ENCODE measurements at regions not wholly inside any gene's neighbourhood (a gene's known extent, or its start where the extent isn't known, plus 50 kb on each side); places are given as distances from the start of the nearest gene placed in this dataset.

GRCh38 chr11:97419729-97420128, 1029.9 kb downstream of the JRKL start:
- H3K9me3 ChIP-seq = no peaks in the 10 kb centered on the region
- no peaks in the 10 kb centered on the region for H3K36me3 ChIP-seq
- no peak overlapping the region for H3K4me3 ChIP-seq
- no peaks in the 10 kb centered on the region for H3K27me3 ChIP-seq
- intact Hi-C loops (cut with DNase I) = no loop called here
- TF ChIP-seq POLR2AphosphoS5 (IDR thresholded peaks at IDR 0.05) (no peak), EP300 (IDR thresholded peaks at IDR 0.05) (no peak), POLR2A (IDR thresholded peaks at IDR 0.05) (no peak), CTCF (IDR thresholded peaks at IDR 0.05) (no peak)
- H3K4me1 ChIP-seq = no peaks in the 10 kb centered on the region
- no peak for DNase-seq
- H3K27ac ChIP-seq = no peak overlapping the region

GRCh38 chr11:97428247-97428790, 1038.5 kb downstream of the JRKL start:
- DNase-seq = no peak
- intact Hi-C loops (cut with DNase I) = no loop called here
- Histone ChIP-seq H3K36me3 (no peaks in the 10 kb centered on the region), H3K9me3 (no peaks in the 10 kb centered on the region), H3K4me3 (no peak overlapping the region), H3K4me1 (no peaks in the 10 kb centered on the region), H3K27me3 (no peaks in the 10 kb centered on the region), H3K27ac (no peak overlapping the region)
- TF ChIP-seq POLR2A (IDR thresholded peaks at IDR 0.05) = no peak
- TF ChIP-seq EP300 (IDR thresholded peaks at IDR 0.05) = no peak
- TF ChIP-seq POLR2AphosphoS5 (IDR thresholded peaks at IDR 0.05) = no peak
- TF ChIP-seq CTCF (IDR thresholded peaks at IDR 0.05) = no peak
- 71 to 92% methylated on average over 2 of the region's 2 CpGs for WGBS, 2 donors

- Histone ChIP-seq H3K27ac (no peak overlapping the region), H3K4me1 (no peaks in the 10 kb centered on the region), H3K36me3 (no peaks in the 10 kb centered on the region), H3K27me3 (no peaks in the 10 kb centered on the region), H3K9me3 (no peaks in the 10 kb centered on the region), H3K4me3 (no peak overlapping the region)
- no peak for DNase-seq
- WGBS, 2 donors = 29 to 35% methylated on average over 3 of the region's 3 CpGs
- TF ChIP-seq EP300 (IDR thresholded peaks at IDR 0.05) (no peak), CTCF (IDR thresholded peaks at IDR 0.05) (no peak), POLR2AphosphoS5 (IDR thresholded peaks at IDR 0.05) (no peak), POLR2A (IDR thresholded peaks at IDR 0.05) (no peak)
- intact Hi-C loops (cut with DNase I) = no loop called here
Observed at GRCh38 chr11:97430877-97431276, 1041.1 kb downstream of the JRKL start.

- TF ChIP-seq POLR2AphosphoS5 (IDR thresholded peaks at IDR 0.05) = no peak
- no peak overlapping the region for H3K27ac ChIP-seq
- no peaks in the 10 kb centered on the region for H3K36me3 ChIP-seq
- H3K27me3 ChIP-seq = no peaks in the 10 kb centered on the region
- WGBS, 2 donors = 70 to 73% methylated on average over 1 of the region's 1 CpG
- DNase-seq = no peak
- H3K9me3 ChIP-seq = no peaks in the 10 kb centered on the region
- H3K4me3 ChIP-seq = no peak overlapping the region
- no peaks in the 10 kb centered on the region for H3K4me1 ChIP-seq
- intact Hi-C loops (cut with DNase I) = no loop called here
Observed at GRCh38 chr11:97432926-97433325, 1043.1 kb downstream of the JRKL start.

GRCh38 chr11:97445561-97445960, 1055.7 kb downstream of the JRKL start:
- Histone ChIP-seq H3K4me3 (no peak overlapping the region), H3K36me3 (no peaks in the 10 kb centered on the region), H3K4me1 (no peaks in the 10 kb centered on the region), H3K9me3 (peaks cover 0 to 5% (median 2%) of the 10 kb centered on the region in 4 donors), H3K27me3 (no peaks in the 10 kb centered on the region), H3K27ac (no peak overlapping the region)
- intact Hi-C loops (cut with DNase I) = no loop called here
- no peak for TF ChIP-seq POLR2AphosphoS5 (IDR thresholded peaks at IDR 0.05)
- no peak for TF ChIP-seq POLR2A (IDR thresholded peaks at IDR 0.05)
- no peak for TF ChIP-seq CTCF (IDR thresholded peaks at IDR 0.05)
- no peak for TF ChIP-seq EP300 (IDR thresholded peaks at IDR 0.05)
- no peak for DNase-seq
- WGBS, 2 donors = 59 to 66% methylated on average over 2 of the region's 2 CpGs

All from sigmoid colon (tissue), 6 donors.